ENCODE measurements at regions not wholly inside any gene's neighbourhood (a gene's known extent, or its start where the extent isn't known, plus 50 kb on each side); places are given as distances from the start of the nearest gene placed in this dataset.
"Not testable (repeated sequence)": the region's sequence is repeated elsewhere in the genome, so short reads cannot be mapped to it uniquely, and the experiment has no call there.

GRCh38 chr15:36008719-36009118, 462.8 kb upstream of the DPH6 start:
- Histone ChIP-seq H3K27me3 (ENCODE audit: control insufficient read depth, insufficient read depth, low read length) (no peaks in the 10 kb centered on the region), H3K36me3 (ENCODE audit: control insufficient read depth, insufficient read depth, low read length) (no peaks in the 10 kb centered on the region), H3K4me3 (ENCODE audit: low read depth, low read length) (no peak overlapping the region)
- TF ChIP-seq CTCF (IDR thresholded peaks at IDR 0.05; ENCODE audit: insufficient read depth, low read length, poor library complexity, severe bottlenecking) = no peak
- DNase-seq (ENCODE audit: low read depth) = no peak

DNA sequence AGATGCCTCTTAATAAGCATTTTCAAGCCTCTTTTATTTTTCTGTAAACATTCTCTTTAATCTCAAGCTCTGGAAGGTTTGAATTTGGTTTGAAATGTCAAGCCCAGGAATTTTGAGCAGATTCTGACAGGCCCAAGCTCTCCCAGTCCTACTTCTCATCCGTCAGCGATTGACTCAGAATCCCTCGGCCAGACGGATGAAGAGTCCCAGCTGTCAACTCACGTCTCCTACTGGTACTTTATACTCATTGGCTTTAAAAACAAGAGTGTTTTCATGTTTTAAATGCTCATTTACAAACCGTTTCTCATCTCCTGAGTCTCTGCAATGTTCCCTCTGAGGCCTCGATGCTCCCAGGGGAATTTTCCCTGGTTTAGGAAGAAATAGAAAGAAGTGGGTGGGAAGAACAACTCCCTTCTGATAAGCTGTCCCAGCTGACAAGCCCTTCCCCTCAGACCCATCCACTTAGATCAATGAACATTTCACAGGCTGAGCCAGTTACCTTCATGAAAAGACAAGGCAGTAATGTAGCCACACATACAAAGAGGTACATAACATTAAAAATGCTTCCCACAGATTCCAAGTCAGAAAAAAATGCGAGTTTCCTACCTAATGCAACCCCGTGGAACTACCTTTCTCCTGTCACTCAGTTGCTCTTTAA, 478.2 kb upstream of the DPH6 start:
- no peak for TF ChIP-seq CTCF (IDR thresholded peaks at IDR 0.05; ENCODE audit: insufficient read depth, low read length, poor library complexity, severe bottlenecking)
- DNase-seq (ENCODE audit: low read depth) = no peak
- no peaks in the 10 kb centered on the region for H3K36me3 ChIP-seq (ENCODE audit: control insufficient read depth, insufficient read depth, low read length)
- H3K4me3 ChIP-seq (ENCODE audit: low read depth, low read length) = no peak overlapping the region
- H3K27me3 ChIP-seq (ENCODE audit: control insufficient read depth, insufficient read depth, low read length) = no peaks in the 10 kb centered on the region

DNA sequence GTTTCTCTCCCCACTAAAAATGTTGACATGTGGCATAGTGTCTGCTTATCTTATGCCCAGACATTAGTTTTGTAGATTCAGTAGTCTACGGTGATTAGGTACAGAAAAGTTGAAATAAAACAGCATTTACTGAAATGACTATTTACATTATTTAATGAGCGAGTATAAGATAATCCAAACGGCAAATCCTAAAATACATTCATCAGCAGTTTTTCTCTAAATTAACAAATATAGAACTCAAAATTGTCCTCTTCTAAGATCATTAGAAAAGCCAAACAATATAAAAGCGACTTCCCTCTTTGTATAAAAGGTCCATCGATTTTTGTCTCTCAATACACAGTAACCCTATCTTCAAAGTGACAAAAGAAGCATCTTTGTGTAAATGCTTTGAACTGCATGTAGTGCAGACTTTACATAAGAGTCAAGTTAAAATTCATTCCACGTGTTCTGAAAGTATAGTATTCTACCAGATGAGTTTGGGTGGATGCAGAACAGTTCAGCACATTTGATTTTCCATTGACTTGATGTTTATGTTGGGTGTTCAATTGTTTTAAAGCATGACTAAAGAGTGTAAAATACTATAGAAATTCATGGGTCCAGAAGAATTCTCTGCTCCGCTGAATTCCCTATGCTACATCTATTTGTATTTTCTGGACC, 480.8 kb upstream of the DPH6 start:
- Histone ChIP-seq H3K4me3 (ENCODE audit: low read depth, low read length) (no peak overlapping the region), H3K27me3 (ENCODE audit: control insufficient read depth, insufficient read depth, low read length) (no peaks in the 10 kb centered on the region), H3K36me3 (ENCODE audit: control insufficient read depth, insufficient read depth, low read length) (no peaks in the 10 kb centered on the region)
- TF ChIP-seq CTCF (IDR thresholded peaks at IDR 0.05; ENCODE audit: insufficient read depth, low read length, poor library complexity, severe bottlenecking) = no peak
- DNase-seq (ENCODE audit: low read depth) = no peak

- H3K36me3 ChIP-seq (ENCODE audit: control insufficient read depth, insufficient read depth, low read length) = no peaks in the 10 kb centered on the region
- H3K4me3 ChIP-seq (ENCODE audit: low read depth, low read length) = no peak overlapping the region
- no peak for DNase-seq (ENCODE audit: low read depth)
- no peaks in the 10 kb centered on the region for H3K27me3 ChIP-seq (ENCODE audit: control insufficient read depth, insufficient read depth, low read length)
- TF ChIP-seq CTCF (IDR thresholded peaks at IDR 0.05; ENCODE audit: insufficient read depth, low read length, poor library complexity, severe bottlenecking) = no peak
These were observed 483.7 kb upstream of the DPH6 start for GRCh38 chr15:36029606-36030210.

DNA sequence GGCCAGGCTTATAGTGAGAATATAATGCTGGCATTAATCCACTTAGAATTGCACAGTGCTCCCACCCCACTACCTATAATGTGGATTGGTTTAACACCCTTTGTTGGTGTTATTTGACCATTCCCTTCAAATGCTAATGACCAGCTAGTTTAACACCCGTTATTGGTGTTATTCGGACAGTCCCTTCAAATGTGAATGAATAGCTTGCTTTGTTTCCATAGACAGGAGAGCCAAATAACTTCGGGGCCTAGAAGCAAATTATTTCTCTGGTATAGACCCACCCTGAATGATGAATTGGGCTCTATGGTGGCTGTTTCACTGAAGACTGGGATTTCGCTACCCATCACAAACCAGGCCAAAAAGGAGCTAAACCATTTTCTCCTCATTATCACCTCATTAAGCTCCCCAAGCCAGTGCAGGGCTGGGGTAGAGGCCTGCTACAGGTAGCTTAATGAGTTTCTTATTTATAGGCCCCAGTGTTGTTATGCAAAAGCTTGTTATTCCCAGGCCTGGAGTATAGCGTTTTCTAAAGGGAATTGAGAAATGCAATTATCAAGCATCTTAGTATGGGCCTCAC, 494.1 kb upstream of the DPH6 start:
- Histone ChIP-seq H3K4me3 (ENCODE audit: low read depth, low read length) (no peak overlapping the region), H3K27me3 (ENCODE audit: control insufficient read depth, insufficient read depth, low read length) (no peaks in the 10 kb centered on the region), H3K36me3 (ENCODE audit: control insufficient read depth, insufficient read depth, low read length) (no peaks in the 10 kb centered on the region)
- no peak for DNase-seq (ENCODE audit: low read depth)
- TF ChIP-seq CTCF (IDR thresholded peaks at IDR 0.05; ENCODE audit: insufficient read depth, low read length, poor library complexity, severe bottlenecking) = no peak

DNA sequence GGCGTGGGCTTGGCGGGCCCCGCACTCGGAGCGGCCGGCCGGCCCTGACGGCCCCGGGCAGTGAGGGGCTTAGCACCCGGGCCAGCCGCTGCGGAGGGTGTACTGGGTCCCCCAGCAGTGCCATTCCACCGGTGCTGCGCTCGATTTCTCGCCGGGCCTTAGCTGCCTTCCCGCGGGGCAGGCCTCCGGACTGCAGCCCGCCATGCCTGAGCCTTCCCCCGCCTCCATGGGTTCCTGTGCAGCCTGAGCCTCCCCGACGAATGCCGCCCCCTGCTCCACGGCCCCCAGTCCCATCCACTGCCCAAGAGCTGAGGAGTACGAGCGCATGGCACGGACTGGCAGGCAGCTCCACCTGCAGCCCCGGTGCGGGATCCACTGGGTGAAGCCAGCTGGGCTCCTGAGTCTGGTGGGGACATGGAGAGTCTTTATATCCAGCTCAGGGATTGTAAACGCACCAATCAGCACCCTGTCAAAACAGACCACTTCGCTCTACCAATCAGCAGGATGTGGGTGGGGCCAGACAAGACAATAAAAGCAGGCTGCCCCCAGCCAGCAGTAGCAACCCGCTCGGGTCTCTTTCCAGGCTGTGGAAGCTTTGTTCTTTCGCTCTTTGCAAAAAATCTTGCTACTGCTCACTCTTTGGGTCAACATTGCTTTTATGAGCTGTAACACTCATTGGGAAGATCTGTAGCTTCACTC, 501.2 kb upstream of the DPH6 start:
- not testable (repeated sequence) for DNase-seq (ENCODE audit: low read depth); H3K36me3 ChIP-seq (ENCODE audit: control insufficient read depth, insufficient read depth, low read length); H3K4me3 ChIP-seq (ENCODE audit: low read depth, low read length); H3K27me3 ChIP-seq (ENCODE audit: control insufficient read depth, insufficient read depth, low read length)
